HCT116 (cell line): ENCODE measurements at regions not wholly inside any gene's neighbourhood (a gene's known extent, or its start where the extent isn't known, plus 50 kb on each side); places are given as distances from the start of the nearest gene placed in this dataset.
"Not testable (repeated sequence)": the region's sequence is repeated elsewhere in the genome, so short reads cannot be mapped to it uniquely, and the experiment has no call there.

Source experiments
- ATAC-seq: fragments of 200-7000 bp; cut with Tn5 transposase; 2 replicates; pipeline ENCODE4 v1.9.1; 2020; ENCODE audit warnings: mild to moderate bottlenecking, moderate library complexity
- BruUV-seq: library from RNA; stranded (reverse); fragments of 400-500 nt; replicated peaks from 2 replicates; lab custom pipeline; 2021; lab: Mats Ljungman, UMichigan
- CTCF ChIA-PET: fragments of 300-600 bp; sonication (Branson Sonifier 250); formaldehyde crosslinking; loops from one replicate; lab custom pipeline; 2021; ENCODE audit warnings: antibody characterized with exemption; lab: Charles Lee
- POLR2A ChIA-PET: fragments of 300-600, 350-600 bp; sonication (Branson Sonifier 250); formaldehyde crosslinking; loops from one replicate; lab custom pipeline; 2021; ENCODE audit warnings: antibody characterized with exemption; lab: Charles Lee
- RAD21 ChIA-PET, 2 experiments: fragments of 300-600 bp; sonication (Branson Sonifier 250); formaldehyde crosslinking; loops; one replicate each; lab custom pipeline; 2023; ENCODE audit warnings: low total read pairs in 2 of 2; ENCODE audit not compliant: uncharacterized antibody in 2 of 2, unreplicated experiment in 2 of 2, low non-redundant PET in 1 of 2; lab: Charles Lee
- DNase-seq: peaks from one replicate; pipeline ENCODE4 v3.0.0-alpha.2; 2010; ENCODE audit warnings: low read depth, low spot score
- H2AFZ ChIP-seq: fragments of 200-600 bp; shearing (Covaris generic), sonication (generic); 2 replicates; pipeline ENCODE4 v1.6.1; 2017; ENCODE audit warnings: low read depth, mixed run types, mixed read lengths, antibody characterized with exemption, low read length; ENCODE audit not compliant: poor library complexity, severe bottlenecking
- H3K27ac ChIP-seq: 2 replicates; pipeline ENCODE4 v1.5.1; 2012; ENCODE audit warnings: low read depth, low read length
- H3K27me3 ChIP-seq: fragments of 200-600 bp; sonication (generic); 2 replicates; pipeline ENCODE4 v1.6.1; 2016; ENCODE audit warnings: mixed run types, low read length, mixed read lengths; ENCODE audit not compliant: insufficient read depth
- H3K36me3 ChIP-seq, 2 experiments: fragments of 200-500 bp in 1 of 2; fragments of 200-600 bp in 1 of 2; sonication (Bioruptor generic) in 1 of 2; sonication (generic) in 1 of 2; 2 replicates each; pipeline versions ENCODE4 v1.5.1 to v1.6.1; 2014 to 2016; ENCODE audit warnings: low read length in 2 of 2, inconsistent platforms in 1 of 2, mixed read lengths in 1 of 2, mixed run types in 1 of 2; ENCODE audit not compliant: insufficient read depth in 2 of 2, control insufficient read depth in 1 of 2
- H3K4me1 ChIP-seq, 2 experiments: fragments of 200-600 bp in 1 of 2; sonication (generic) in 1 of 2; 2 replicates each; pipeline versions ENCODE4 v1.5.1 to v1.6.1; 2012 to 2017; ENCODE audit warnings: low read length in 2 of 2, inconsistent platforms in 1 of 2, mild to moderate bottlenecking in 1 of 2, mixed read lengths in 1 of 2, mixed run types in 1 of 2, moderate library complexity in 1 of 2; ENCODE audit not compliant: insufficient read depth in 2 of 2, control insufficient read depth in 1 of 2
- H3K4me2 ChIP-seq: fragments of 200-600 bp; sonication (generic); 2 replicates; pipeline ENCODE4 v1.6.1; 2017; ENCODE audit warnings: mixed run types, low read length, mixed read lengths
- H3K4me3 ChIP-seq, 2 experiments: fragments of 200-600 bp in 1 of 2; sonication (generic) in 1 of 2; replicated peaks in 1 of 2; 2 replicates each; pipeline ENCODE4 v1.5.1; 2011 to 2016; ENCODE audit warnings: low read length in 2 of 2, control low read depth in 1 of 2, low read depth in 1 of 2, mild to moderate bottlenecking in 1 of 2, mixed read lengths in 1 of 2, mixed run types in 1 of 2
- H3K79me2 ChIP-seq: fragments of 200-600 bp; sonication (generic); 2 replicates; pipeline ENCODE4 v1.6.1; 2017; ENCODE audit warnings: mild to moderate bottlenecking, mixed run types, low read length, moderate library complexity, mixed read lengths; ENCODE audit not compliant: insufficient read depth
- H3K9ac ChIP-seq: fragments of 200-600 bp; sonication (generic); 2 replicates; pipeline ENCODE4 v1.6.1; 2016; ENCODE audit warnings: low read length, mixed read lengths
- H3K9me2 ChIP-seq: fragments of 200-600 bp; sonication (generic), shearing (Covaris generic); 2 replicates; pipeline ENCODE4 v1.6.1; 2017; ENCODE audit warnings: mixed run types, mild to moderate bottlenecking, moderate library complexity; ENCODE audit not compliant: insufficient read depth
- H3K9me3 ChIP-seq, 2 experiments: fragments of 200-500 bp in 1 of 2; fragments of 200-600 bp in 1 of 2; sonication (Bioruptor generic) in 1 of 2; sonication (generic) in 1 of 2; 2 replicates each; pipeline ENCODE4 v1.6.1; 2014 to 2017; ENCODE audit warnings: low read length in 2 of 2, mixed read lengths in 2 of 2, inconsistent platforms in 1 of 2, low read depth in 1 of 2, mild to moderate bottlenecking in 1 of 2, mixed run types in 1 of 2, moderate library complexity in 1 of 2; ENCODE audit not compliant: control insufficient read depth in 1 of 2, insufficient read depth in 1 of 2
- H4K20me1 ChIP-seq: fragments of 200-600 bp; sonication (generic), shearing (Covaris generic); 2 replicates; pipeline ENCODE4 v1.6.1; 2017; ENCODE audit warnings: mixed run types, mild to moderate bottlenecking, moderate library complexity; ENCODE audit not compliant: insufficient read depth
- CBX3 ChIP-seq: IDR thresholded peaks from 2 replicates; pipeline ENCODE4 v1.6.1; 2012; ENCODE audit warnings: low read depth
- CEBPB ChIP-seq: IDR thresholded peaks from 2 replicates; pipeline ENCODE4 v1.6.1; 2012; ENCODE audit warnings: low read depth
- CTCF ChIP-seq, 3 experiments: fragments of 200-600 bp in 1 of 3; sonication (generic) in 1 of 3; IDR thresholded peaks in 2 of 3; conservative IDR thresholded peaks in 1 of 3; 2 replicates each; pipeline ENCODE4 v1.5.1; 2012 to 2017; ENCODE audit warnings: low read depth in 2 of 3, low read length in 2 of 3, antibody characterized with exemption in 1 of 3, borderline replicate concordance in 1 of 3, control low read depth in 1 of 3, mild to moderate bottlenecking in 1 of 3, mixed read lengths in 1 of 3, mixed run types in 1 of 3, moderate library complexity in 1 of 3; ENCODE audit not compliant: insufficient read depth in 1 of 3
- ELF1 ChIP-seq: IDR thresholded peaks from 2 replicates; pipeline ENCODE4 v1.6.1; 2012; ENCODE audit warnings: low read depth, borderline replicate concordance
- EZH2 ChIP-seq: fragments of 200-600 bp; sonication (generic); IDR thresholded peaks from 2 replicates; pipeline ENCODE4 v1.6.1; 2017; ENCODE audit warnings: antibody characterized with exemption, mixed run types
- EZH2phosphoT487 ChIP-seq: fragments of 200-600 bp; IDR thresholded peaks from 2 replicates; pipeline ENCODE4 v1.6.1; 2018; ENCODE audit warnings: antibody characterized with exemption, borderline replicate concordance
- FOSL1 ChIP-seq: IDR thresholded peaks from 2 replicates; pipeline ENCODE4 v1.6.1; 2012; ENCODE audit warnings: low read depth
- JUND ChIP-seq: IDR thresholded peaks from 2 replicates; pipeline ENCODE4 v1.6.1; 2012
- POLR2A ChIP-seq: IDR thresholded peaks from 2 replicates; pipeline ENCODE4 v1.7.0; 2011; ENCODE audit warnings: borderline replicate concordance; ENCODE audit not compliant: insufficient read depth, insufficient read length; ENCODE audit errors: extremely low read depth
- POLR2AphosphoS5 ChIP-seq: IDR thresholded peaks from 2 replicates; pipeline ENCODE4 v1.6.1; 2011; ENCODE audit warnings: mild to moderate bottlenecking, low read depth, low read length, moderate library complexity
- RAD21 ChIP-seq: IDR thresholded peaks from 2 replicates; pipeline ENCODE4 v1.6.1; 2012; ENCODE audit warnings: low read depth, mild to moderate bottlenecking
- REST ChIP-seq: IDR thresholded peaks from 2 replicates; pipeline ENCODE4 v1.6.1; 2012; ENCODE audit warnings: low read depth
- SIN3A ChIP-seq: IDR thresholded peaks from 2 replicates; pipeline ENCODE4 v1.6.1; 2012; ENCODE audit warnings: low read depth
- SRF ChIP-seq: IDR thresholded peaks from 2 replicates; pipeline ENCODE4 v1.6.1; 2012; ENCODE audit warnings: low read depth
- ZNF274 ChIP-seq: fragments of 200-500 bp; sonication (Bioruptor generic); IDR thresholded peaks from 2 replicates; pipeline ENCODE4 v1.6.1; 2014; ENCODE audit warnings: mild to moderate bottlenecking, low read depth, low read length, inconsistent platforms
- intact Hi-C: fragments of 100-400 bp; cut with micrococcal nuclease; formaldehyde crosslinking; loops from 2 replicates; pipeline ENCODE4 v1.10.0; 2022

- H3K4me2 ChIP-seq: no peak overlapping the region
- no peaks in the 10 kb centered on the region for H3K79me2 ChIP-seq
- no peaks in the 10 kb centered on the region for H3K9me3 ChIP-seq
- no peak for ATAC-seq
- DNase-seq: no peak
- ChIA-PET POLR2A (no interaction called here), CTCF (no interaction called here), RAD21 (no interaction called here)
- BruUV-seq: no TSS peak
- no peaks in the 10 kb centered on the region for H3K27me3 ChIP-seq
- H2AFZ ChIP-seq: no peak overlapping the region
- no peaks in the 10 kb centered on the region for H3K9me2 ChIP-seq
- intact Hi-C loops: no loop called here
- H3K4me3 ChIP-seq: no peak overlapping the region
- TF ChIP-seq FOSL1: no peak
- no peak for TF ChIP-seq EZH2
- TF ChIP-seq CEBPB: no peak
- TF ChIP-seq ELF1: no peak
- TF ChIP-seq EZH2phosphoT487: no peak
- no peak for TF ChIP-seq CBX3
- TF ChIP-seq SRF: no peak
- no peak for TF ChIP-seq RAD21
- TF ChIP-seq POLR2AphosphoS5: no peak
- no peak for TF ChIP-seq JUND
- no peak for TF ChIP-seq CTCF (IDR thresholded peaks at IDR 0.05 in 2 of 3, conservative IDR thresholded peaks at IDR 0.05 in 1 of 3; ENCODE audit: borderline replicate concordance in 1 of 3, insufficient read depth in 1 of 3, low read depth in 2 of 3, low read length in 2 of 3)
- no peak for TF ChIP-seq ZNF274
- no peak for TF ChIP-seq SIN3A
- no peak for TF ChIP-seq POLR2A
- no peak for TF ChIP-seq REST
- H3K4me1 ChIP-seq: no peaks in the 10 kb centered on the region
- H4K20me1 ChIP-seq: no peaks in the 10 kb centered on the region
- no peak overlapping the region for H3K27ac ChIP-seq
- H3K9ac ChIP-seq: no peak overlapping the region
- H3K36me3 ChIP-seq: no peaks in the 10 kb centered on the region
Measured at GRCh38 chr13:82165396-82166174, 1716.7 kb downstream of the SLITRK1 start.

GRCh38 chr13:82164780-82165395 is 1717.4 kb downstream of the SLITRK1 start:
- H3K4me3 ChIP-seq, H3K9ac ChIP-seq, DNase-seq, H3K4me2 ChIP-seq, H3K27me3 ChIP-seq, H3K9me3 ChIP-seq, H3K27ac ChIP-seq, ATAC-seq, intact Hi-C loops, H2AFZ ChIP-seq, H3K36me3 ChIP-seq, RAD21 ChIA-PET, H4K20me1 ChIP-seq, POLR2A ChIA-PET, H3K9me2 ChIP-seq, BruUV-seq, CTCF ChIA-PET, H3K4me1 ChIP-seq, H3K79me2 ChIP-seq: not testable (repeated sequence)
